Neuronal stem cell (in vitro differentiated cells): ENCODE measurements at regions not wholly inside any gene's neighbourhood (a gene's known extent, or its start where the extent isn't known, plus 50 kb on each side); places are given as distances from the start of the nearest gene placed in this dataset. TPM values are rescaled to one million over a fixed set of nuclear protein-coding genes. Genes with fewer than 3 reads are reported as not detected.

Experiments used
- small RNA-seq: library from polyadenylated mRNA; stranded (forward); fragments of <200 nt; extraction: miRNeasy Mini kit (QIAGEN cat#:217004); gene quantifications from one replicate; pipeline ENCODE3, GENCODE V24; 2013; ENCODE audit not compliant: insufficient read depth

Small RNAs in the stretch of these regions (small RNA-seq; reads per million reads assigned to genes)
- gene SEM1P1, result not detected
